Ishikawa (cell line): ENCODE measurements at regions not wholly inside any gene's neighbourhood (a gene's known extent, or its start where the extent isn't known, plus 50 kb on each side); places are given as distances from the start of the nearest gene placed in this dataset.

Source experiments
- CEBPB ChIP-seq: IDR thresholded peaks from 2 replicates; pipeline ENCODE4 v1.6.1; 2012
- EGR1 ChIP-seq: IDR thresholded peaks from 2 replicates; pipeline ENCODE4 v1.6.1; 2012
- EP300 ChIP-seq: IDR thresholded peaks from 2 replicates; pipeline ENCODE4 v1.6.1; 2012; ENCODE audit warnings: borderline replicate concordance
- MAX ChIP-seq: IDR thresholded peaks from 2 replicates; pipeline ENCODE4 v1.6.1; 2012
- NFIC ChIP-seq: IDR thresholded peaks from 2 replicates; pipeline ENCODE4 v1.6.1; 2012
- RAD21 ChIP-seq: IDR thresholded peaks from 2 replicates; pipeline ENCODE4 v1.6.1; 2012; ENCODE audit warnings: low read depth
- REST ChIP-seq: IDR thresholded peaks from 2 replicates; pipeline ENCODE4 v1.6.1; 2012; ENCODE audit warnings: low read depth, mild to moderate bottlenecking
- TAF1 ChIP-seq: IDR thresholded peaks from 2 replicates; pipeline ENCODE4 v1.6.1; 2012; ENCODE audit warnings: low read depth, mild to moderate bottlenecking
- USF1 ChIP-seq: IDR thresholded peaks from 2 replicates; pipeline ENCODE4 v1.6.1; 2012
- YY1 ChIP-seq: IDR thresholded peaks from 2 replicates; pipeline ENCODE4 v1.6.1; 2012; ENCODE audit warnings: low read depth

- no peak for TF ChIP-seq EP300
- TF ChIP-seq CEBPB = no peak
- TF ChIP-seq USF1 = no peak
- no peak for TF ChIP-seq REST
- no peak for TF ChIP-seq TAF1
- TF ChIP-seq RAD21 = no peak
- TF ChIP-seq NFIC = no peak
- no peak for TF ChIP-seq YY1
- TF ChIP-seq MAX = no peak
- TF ChIP-seq EGR1 = no peak
Observed at GRCh38 chr14:65193916-65194590, 91.7 kb upstream of the MAX start.
